Activated CD4-positive, alpha-beta memory T cell treated with anti-CD3 and anti-CD28 coated beads, Interleukin-2, amount 10 ng/mL, durations not matched to agents 7 days and 5 days (primary cell): ENCODE measurements at regions not wholly inside any gene's neighbourhood (a gene's known extent, or its start where the extent isn't known, plus 50 kb on each side); places are given as distances from the start of the nearest gene placed in this dataset.

Experiments used
- CTCF ChIA-PET: fragments of 350-600 bp; sonication (Branson Sonifier 250); formaldehyde crosslinking; loops from one replicate; lab custom pipeline; 2021; ENCODE audit warnings: antibody characterized with exemption, inconsistent platforms; lab: Charles Lee
- POLR2A ChIA-PET: fragments of 350-600 bp; sonication (Branson Sonifier 250); formaldehyde crosslinking; loops from one replicate; lab custom pipeline; 2021; ENCODE audit warnings: antibody characterized with exemption; lab: Charles Lee
- DNase-seq: peaks from one replicate; pipeline ENCODE4 v3.0.0-alpha.2; 2020
- H3K27ac Mint-ChIP-seq: one replicate; pipeline ENCODE4 v1.8.0; 2021; ENCODE audit warnings: mild to moderate bottlenecking, mixed read lengths
- H3K27me3 Mint-ChIP-seq: one replicate; pipeline ENCODE4 v1.8.0; 2021; ENCODE audit warnings: mixed read lengths
- H3K36me3 Mint-ChIP-seq: one replicate; pipeline ENCODE4 v1.8.0; 2021; ENCODE audit warnings: low read depth, mixed read lengths
- H3K4me1 Mint-ChIP-seq: one replicate; pipeline ENCODE4 v1.8.0; 2021; ENCODE audit warnings: mixed read lengths
- H3K4me3 Mint-ChIP-seq: one replicate; pipeline ENCODE4 v1.8.0; 2021; ENCODE audit warnings: mild to moderate bottlenecking, mixed read lengths
- H3K9me3 Mint-ChIP-seq: one replicate; pipeline ENCODE4 v1.8.0; 2021; ENCODE audit warnings: mixed read lengths

GRCh38 chr22:48331691-48332220 is 1495.9 kb downstream of the BRD1 start:
- Mint-ChIP-seq H3K4me1 (no peaks in the 10 kb centered on the region), H3K9me3 (peaks cover 9% of the 10 kb centered on the region), H3K27me3 (no peaks in the 10 kb centered on the region), H3K36me3 (no peaks in the 10 kb centered on the region), H3K4me3 (no peak overlapping the region), H3K27ac (no peak overlapping the region)
- CTCF ChIA-PET = no interaction called here
- POLR2A ChIA-PET = no interaction called here
- DNase-seq = no peak

- Mint-ChIP-seq H3K4me1 (no peaks in the 10 kb centered on the region), H3K27ac (no peak overlapping the region), H3K36me3 (no peaks in the 10 kb centered on the region), H3K4me3 (no peak overlapping the region), H3K27me3 (no peaks in the 10 kb centered on the region), H3K9me3 (peaks cover 11% of the 10 kb centered on the region)
- ChIA-PET CTCF (no interaction called here), POLR2A (no interaction called here)
- DNase-seq = no peak
Observed at GRCh38 chr22:48331266-48331665, 1496.4 kb downstream of the BRD1 start.

- CTCF ChIA-PET = no interaction called here
Observed at GRCh38 chr22:48327721-48328120, 1500.0 kb downstream of the BRD1 start.

GRCh38 chr22:48323746-48324145 is 1503.9 kb downstream of the BRD1 start:
- POLR2A ChIA-PET = no interaction called here
- H3K9me3 Mint-ChIP-seq = peaks cover 5% of the 10 kb centered on the region
- no peak overlapping the region for H3K4me3 Mint-ChIP-seq
- no peak for DNase-seq
- H3K27ac Mint-ChIP-seq = no peak overlapping the region
- H3K4me1 Mint-ChIP-seq = no peaks in the 10 kb centered on the region
- CTCF ChIA-PET = no interaction called here
- no peaks in the 10 kb centered on the region for H3K27me3 Mint-ChIP-seq
- H3K36me3 Mint-ChIP-seq = no peaks in the 10 kb centered on the region

More at GRCh38 chr22:48327721-48328120, 1500.0 kb downstream of the BRD1 start:
- H3K4me1 Mint-ChIP-seq = no peaks in the 10 kb centered on the region
- POLR2A ChIA-PET = no interaction called here
- no peak overlapping the region for H3K27ac Mint-ChIP-seq
- peaks cover 11% of the 10 kb centered on the region for H3K9me3 Mint-ChIP-seq
- H3K27me3 Mint-ChIP-seq = no peaks in the 10 kb centered on the region
- H3K4me3 Mint-ChIP-seq = no peak overlapping the region
- H3K36me3 Mint-ChIP-seq = no peaks in the 10 kb centered on the region
- no peak for DNase-seq

- Mint-ChIP-seq H3K4me1 (no peaks in the 10 kb centered on the region), H3K9me3 (peaks cover 3% of the 10 kb centered on the region), H3K36me3 (no peaks in the 10 kb centered on the region), H3K4me3 (no peak overlapping the region), H3K27me3 (no peaks in the 10 kb centered on the region), H3K27ac (no peak overlapping the region)
- ChIA-PET CTCF (no interaction called here), POLR2A (no interaction called here)
- DNase-seq = no peak
Observed at GRCh38 chr22:48322907-48323306, 1504.8 kb downstream of the BRD1 start.

- no peak overlapping the region for H3K27ac Mint-ChIP-seq
Observed at GRCh38 chr22:48321986-48322545, 1505.6 kb downstream of the BRD1 start.

GRCh38 chr22:48320683-48321451 is 1506.8 kb downstream of the BRD1 start:
- no peak for DNase-seq
- POLR2A ChIA-PET = no interaction called here
- Mint-ChIP-seq H3K9me3 (no peaks in the 10 kb centered on the region), H3K4me3 (no peak overlapping the region), H3K27ac (no peak overlapping the region), H3K4me1 (no peaks in the 10 kb centered on the region), H3K36me3 (no peaks in the 10 kb centered on the region), H3K27me3 (no peaks in the 10 kb centered on the region)
- CTCF ChIA-PET = no interaction called here

More at GRCh38 chr22:48321986-48322545, 1505.6 kb downstream of the BRD1 start:
- no peaks in the 10 kb centered on the region for H3K36me3 Mint-ChIP-seq
- CTCF ChIA-PET = no interaction called here
- no peak overlapping the region for H3K4me3 Mint-ChIP-seq
- H3K9me3 Mint-ChIP-seq = peaks cover 3% of the 10 kb centered on the region
- DNase-seq = no peak
- no peaks in the 10 kb centered on the region for H3K4me1 Mint-ChIP-seq
- H3K27me3 Mint-ChIP-seq = no peaks in the 10 kb centered on the region
- POLR2A ChIA-PET = no interaction called here

GRCh38 chr22:48320048-48320682 is 1507.5 kb downstream of the BRD1 start:
- DNase-seq = no peak
- H3K36me3 Mint-ChIP-seq = no peaks in the 10 kb centered on the region
- POLR2A ChIA-PET = no interaction called here
- H3K9me3 Mint-ChIP-seq = peaks cover 2% of the 10 kb centered on the region
- CTCF ChIA-PET = no interaction called here
- H3K27ac Mint-ChIP-seq = no peak overlapping the region
- H3K4me1 Mint-ChIP-seq = no peaks in the 10 kb centered on the region
- H3K4me3 Mint-ChIP-seq = no peak overlapping the region
- no peaks in the 10 kb centered on the region for H3K27me3 Mint-ChIP-seq

- Mint-ChIP-seq H3K4me1 (no peaks in the 10 kb centered on the region), H3K4me3 (no peak overlapping the region), H3K27me3 (no peaks in the 10 kb centered on the region), H3K36me3 (no peaks in the 10 kb centered on the region), H3K27ac (no peak overlapping the region), H3K9me3 (peaks cover 3% of the 10 kb centered on the region)
- DNase-seq = no peak
- ChIA-PET POLR2A (no interaction called here), CTCF (no interaction called here)
Observed at GRCh38 chr22:48319321-48320047, 1508.2 kb downstream of the BRD1 start.

- no peak for DNase-seq
- ChIA-PET POLR2A (no interaction called here), CTCF (no interaction called here)
- peaks cover 3% of the 10 kb centered on the region for H3K9me3 Mint-ChIP-seq
- no peaks in the 10 kb centered on the region for H3K36me3 Mint-ChIP-seq
- no peaks in the 10 kb centered on the region for H3K27me3 Mint-ChIP-seq
- no peak overlapping the region for H3K4me3 Mint-ChIP-seq
- H3K4me1 Mint-ChIP-seq = no peaks in the 10 kb centered on the region
- H3K27ac Mint-ChIP-seq = no peak overlapping the region
Observed at GRCh38 chr22:48318575-48319320, 1508.9 kb downstream of the BRD1 start.

GRCh38 chr22:48318173-48318572 is 1509.5 kb downstream of the BRD1 start:
- no peak overlapping the region for H3K4me3 Mint-ChIP-seq
- no peak for DNase-seq

GRCh38 chr22:48316257-48317250 is 1511.1 kb downstream of the BRD1 start:
- Mint-ChIP-seq H3K4me1 (no peaks in the 10 kb centered on the region), H3K4me3 (no peak overlapping the region), H3K27ac (no peak overlapping the region), H3K9me3 (peaks cover 11% of the 10 kb centered on the region), H3K36me3 (no peaks in the 10 kb centered on the region), H3K27me3 (no peaks in the 10 kb centered on the region)
- CTCF ChIA-PET = no interaction called here
- no peak for DNase-seq
- POLR2A ChIA-PET = no interaction called here

More at GRCh38 chr22:48318173-48318572, 1509.5 kb downstream of the BRD1 start:
- Mint-ChIP-seq H3K9me3 (peaks cover 3% of the 10 kb centered on the region), H3K4me1 (no peaks in the 10 kb centered on the region), H3K27me3 (no peaks in the 10 kb centered on the region), H3K36me3 (no peaks in the 10 kb centered on the region), H3K27ac (no peak overlapping the region)
- ChIA-PET POLR2A (no interaction called here), CTCF (no interaction called here)
